ENCODE measurements at regions not wholly inside any gene's neighbourhood (a gene's known extent, or its start where the extent isn't known, plus 50 kb on each side); places are given as distances from the start of the nearest gene placed in this dataset.

GRCh38 chr4:7128234-7128633, 60.4 kb upstream of the GRPEL1 start:
- H3K4me3 ChIP-seq (ENCODE audit: low read depth in 1 of 2, low read length in 2 of 2) = no peak overlapping the region
- no peak overlapping the region for H2AFZ ChIP-seq (ENCODE audit: low read depth, low read length)
- H3K79me2 ChIP-seq (ENCODE audit: insufficient read depth, low read length) = no peaks in the 10 kb centered on the region
- no peak overlapping the region for H3K9ac ChIP-seq (ENCODE audit: low read depth, low read length)
- no peak overlapping the region for H3K4me2 ChIP-seq (ENCODE audit: insufficient read depth, low read length)
- no peak overlapping the region for H3K27ac ChIP-seq (ENCODE audit: low read length)
- TF ChIP-seq CTCF (IDR thresholded peaks at IDR 0.05; ENCODE audit: borderline replicate concordance, extremely low read depth, low read length, poor library complexity, severe bottlenecking) (no peak), EZH2 (IDR thresholded peaks at IDR 0.05; ENCODE audit: borderline replicate concordance, low read depth, low read length, severe bottlenecking) (no peak)
- H4K20me1 ChIP-seq (ENCODE audit: insufficient read depth, low read length) = 0 out of 2 replicates have a peak, but pooled peaks cover 4% of the 10 kb centered on the region
- H3K36me3 ChIP-seq (ENCODE audit: insufficient read depth, low read length) = no peaks in the 10 kb centered on the region
- ATAC-seq (ENCODE audit: insufficient read depth, low read depth) (no peak), DNase-seq (no peak)
- H3K4me1 ChIP-seq (ENCODE audit: insufficient read depth, low read length) = no peaks in the 10 kb centered on the region
- peaks cover 2% of the 10 kb centered on the region for H3K27me3 ChIP-seq (ENCODE audit: insufficient read depth, low read length, poor library complexity)
- no peaks in the 10 kb centered on the region for H3K9me3 ChIP-seq (ENCODE audit: insufficient read depth, low read length, severe bottlenecking)

- TF ChIP-seq EZH2 (IDR thresholded peaks at IDR 0.05; ENCODE audit: borderline replicate concordance, low read depth, low read length, severe bottlenecking) = no peak
- TF ChIP-seq CTCF (IDR thresholded peaks at IDR 0.05; ENCODE audit: borderline replicate concordance, extremely low read depth, low read length, poor library complexity, severe bottlenecking) = no peak
- DNase-seq (no peak), ATAC-seq (ENCODE audit: insufficient read depth, low read depth) (no peak)
- peaks cover 2% of the 10 kb centered on the region for H3K27me3 ChIP-seq (ENCODE audit: insufficient read depth, low read length, poor library complexity)
- no peaks in the 10 kb centered on the region for H3K36me3 ChIP-seq (ENCODE audit: insufficient read depth, low read length)
- H3K9ac ChIP-seq (ENCODE audit: low read depth, low read length) = no peak overlapping the region
- H4K20me1 ChIP-seq (ENCODE audit: insufficient read depth, low read length) = 0 out of 2 replicates have a peak, but pooled peaks cover 4% of the 10 kb centered on the region
- H3K4me3 ChIP-seq (ENCODE audit: low read depth in 1 of 2, low read length in 2 of 2) = no peak overlapping the region
- no peak overlapping the region for H2AFZ ChIP-seq (ENCODE audit: low read depth, low read length)
- no peaks in the 10 kb centered on the region for H3K79me2 ChIP-seq (ENCODE audit: insufficient read depth, low read length)
- no peak overlapping the region for H3K4me2 ChIP-seq (ENCODE audit: insufficient read depth, low read length)
- H3K27ac ChIP-seq (ENCODE audit: low read length) = no peak overlapping the region
- no peaks in the 10 kb centered on the region for H3K4me1 ChIP-seq (ENCODE audit: insufficient read depth, low read length)
- no peaks in the 10 kb centered on the region for H3K9me3 ChIP-seq (ENCODE audit: insufficient read depth, low read length, severe bottlenecking)
Measured at GRCh38 chr4:7127576-7127975, 59.7 kb upstream of the GRPEL1 start.

- Histone ChIP-seq H3K79me2 (ENCODE audit: insufficient read depth, low read length) (no peaks in the 10 kb centered on the region), H3K36me3 (ENCODE audit: insufficient read depth, low read length) (no peaks in the 10 kb centered on the region), H2AFZ (ENCODE audit: low read depth, low read length) (no peak overlapping the region), H3K4me1 (ENCODE audit: insufficient read depth, low read length) (no peaks in the 10 kb centered on the region), H3K9me3 (ENCODE audit: insufficient read depth, low read length, severe bottlenecking) (no peaks in the 10 kb centered on the region), H3K27me3 (ENCODE audit: insufficient read depth, low read length, poor library complexity) (peaks cover 2% of the 10 kb centered on the region), H3K4me2 (ENCODE audit: insufficient read depth, low read length) (no peak overlapping the region), H3K9ac (ENCODE audit: low read depth, low read length) (no peak overlapping the region), H3K4me3 (ENCODE audit: low read depth in 1 of 2, low read length in 2 of 2) (no peak overlapping the region), H3K27ac (ENCODE audit: low read length) (no peak overlapping the region), H4K20me1 (ENCODE audit: insufficient read depth, low read length) (0 out of 2 replicates have a peak, but pooled peaks cover 4% of the 10 kb centered on the region)
- DNase-seq = no peak
- no peak for ATAC-seq (ENCODE audit: insufficient read depth, low read depth)
- no peak for TF ChIP-seq CTCF (IDR thresholded peaks at IDR 0.05; ENCODE audit: borderline replicate concordance, extremely low read depth, low read length, poor library complexity, severe bottlenecking)
- TF ChIP-seq EZH2 (IDR thresholded peaks at IDR 0.05; ENCODE audit: borderline replicate concordance, low read depth, low read length, severe bottlenecking) = no peak
Measured at GRCh38 chr4:7126981-7127380, 59.1 kb upstream of the GRPEL1 start.
